ENCODE measurements at regions not wholly inside any gene's neighbourhood (a gene's known extent, or its start where the extent isn't known, plus 50 kb on each side); places are given as distances from the start of the nearest gene placed in this dataset.

DNA sequence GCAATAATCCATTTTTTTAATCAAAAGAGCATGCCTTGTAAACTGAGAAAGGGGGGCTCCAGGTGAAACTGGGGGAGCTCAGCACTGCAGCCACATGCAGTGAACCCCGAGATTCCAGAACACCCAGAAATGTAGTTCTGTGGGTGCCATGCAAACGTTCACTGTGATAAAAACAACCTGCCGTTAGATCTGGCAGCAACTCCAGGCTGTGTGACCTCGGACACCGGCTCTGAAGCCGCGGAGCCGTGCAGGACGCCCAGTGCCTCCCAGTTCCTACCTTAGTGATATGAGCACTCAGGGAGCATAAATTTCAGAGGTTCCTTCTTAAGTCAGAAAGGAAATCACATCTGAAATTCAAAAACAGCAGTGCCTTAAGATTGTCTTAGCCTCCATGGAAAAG is 85.4 kb upstream of the THBS2 start:
- no peak for DNase-seq

DNA sequence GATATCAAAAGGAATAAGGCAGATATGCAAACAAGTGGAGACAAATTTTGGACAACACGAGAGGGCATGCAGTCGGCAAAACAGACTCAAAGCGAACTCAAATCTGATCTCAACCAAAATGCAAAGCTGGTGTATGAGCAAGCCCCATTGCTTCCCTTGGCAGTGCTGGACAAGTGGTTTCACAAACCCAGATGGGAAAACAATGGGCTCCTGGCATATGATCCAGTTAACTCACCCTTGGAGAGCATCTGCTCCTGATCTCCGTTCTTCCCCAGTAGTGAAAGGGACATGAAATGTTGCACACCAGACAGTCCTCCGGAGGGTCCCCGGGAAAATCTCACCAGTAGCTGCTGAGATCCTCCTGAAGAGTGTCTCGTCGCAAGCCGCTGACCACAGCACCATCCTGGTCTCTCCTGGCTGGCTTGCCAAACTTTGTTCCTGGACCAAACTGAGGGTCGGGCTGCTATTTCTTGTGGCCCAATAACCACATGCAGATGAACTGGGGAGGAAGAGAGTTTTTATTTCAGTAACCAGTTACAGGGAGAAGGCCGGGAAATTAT is 84.3 kb upstream of the THBS2 start:
- no peak for DNase-seq

DNA sequence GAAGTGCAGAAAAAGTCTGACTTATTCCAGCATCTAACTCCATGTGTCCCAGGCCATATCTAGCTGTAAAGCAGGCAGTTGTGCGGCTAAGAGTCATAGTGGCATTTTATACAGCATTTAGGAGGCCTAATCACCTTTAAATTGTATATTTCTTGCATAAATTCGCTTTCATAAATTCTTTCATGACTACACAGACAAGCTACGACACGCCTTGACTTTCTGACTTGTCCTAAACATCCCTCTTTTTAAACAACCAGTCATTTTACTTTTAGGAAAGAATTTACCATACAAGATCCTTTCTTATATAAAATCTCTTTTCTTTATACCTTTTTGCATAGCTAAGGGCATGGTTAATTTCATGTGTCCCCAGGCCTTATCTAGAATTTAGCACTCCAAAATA is 81.7 kb upstream of the THBS2 start:
- no peak for DNase-seq

DNA sequence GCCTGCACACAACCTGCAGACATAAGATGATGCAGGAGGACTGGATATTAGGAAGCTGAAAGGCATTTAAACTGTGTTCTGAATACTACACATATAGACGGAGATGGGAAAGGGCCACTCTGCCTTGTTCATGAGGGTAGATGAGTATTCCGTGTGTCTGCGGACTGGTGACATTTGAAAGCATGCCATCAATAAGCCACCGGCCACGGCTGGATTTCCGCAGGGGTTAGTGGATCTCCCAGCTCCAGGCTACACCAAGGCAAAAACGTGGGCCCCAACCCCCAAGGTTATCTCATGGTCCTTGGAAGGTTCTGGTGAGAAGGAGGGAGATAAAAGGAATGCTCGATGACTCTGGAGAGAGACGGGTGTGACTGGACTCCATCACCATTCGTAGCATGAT is 78.6 kb upstream of the THBS2 start:
- no peak for DNase-seq

DNA sequence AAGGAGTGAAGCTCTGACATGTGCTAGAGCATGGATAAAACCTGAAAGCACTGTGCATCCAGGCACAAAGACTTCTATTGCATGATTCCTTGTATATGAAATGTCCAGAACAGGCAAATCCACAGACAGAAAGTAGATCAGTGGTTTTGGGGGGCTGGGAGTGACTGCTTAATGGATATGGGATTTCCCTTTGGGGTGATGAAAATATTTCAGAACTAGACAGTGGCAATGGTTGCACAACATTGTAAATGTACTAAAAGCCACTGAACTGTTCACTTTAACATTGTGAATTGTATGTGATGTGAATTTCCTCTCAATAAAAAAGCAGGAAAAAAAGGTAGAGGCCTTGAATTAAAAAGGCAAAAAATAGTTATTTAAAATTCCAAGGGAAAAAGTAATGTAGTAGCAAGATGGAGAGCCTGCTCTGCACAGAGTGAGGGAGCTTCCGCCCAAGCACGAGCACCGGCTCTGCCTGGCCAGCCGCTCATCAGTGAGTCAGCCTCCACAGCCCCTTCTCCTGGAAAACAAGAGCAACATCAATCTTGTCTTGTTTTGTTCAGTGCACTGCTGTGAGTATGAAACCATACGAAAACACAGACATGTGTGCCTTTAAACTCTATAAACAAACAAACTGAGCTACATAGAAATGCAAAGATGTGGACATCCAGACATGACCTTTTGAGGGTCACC is 74.6 kb upstream of the THBS2 start:
- no peak for DNase-seq

DNA sequence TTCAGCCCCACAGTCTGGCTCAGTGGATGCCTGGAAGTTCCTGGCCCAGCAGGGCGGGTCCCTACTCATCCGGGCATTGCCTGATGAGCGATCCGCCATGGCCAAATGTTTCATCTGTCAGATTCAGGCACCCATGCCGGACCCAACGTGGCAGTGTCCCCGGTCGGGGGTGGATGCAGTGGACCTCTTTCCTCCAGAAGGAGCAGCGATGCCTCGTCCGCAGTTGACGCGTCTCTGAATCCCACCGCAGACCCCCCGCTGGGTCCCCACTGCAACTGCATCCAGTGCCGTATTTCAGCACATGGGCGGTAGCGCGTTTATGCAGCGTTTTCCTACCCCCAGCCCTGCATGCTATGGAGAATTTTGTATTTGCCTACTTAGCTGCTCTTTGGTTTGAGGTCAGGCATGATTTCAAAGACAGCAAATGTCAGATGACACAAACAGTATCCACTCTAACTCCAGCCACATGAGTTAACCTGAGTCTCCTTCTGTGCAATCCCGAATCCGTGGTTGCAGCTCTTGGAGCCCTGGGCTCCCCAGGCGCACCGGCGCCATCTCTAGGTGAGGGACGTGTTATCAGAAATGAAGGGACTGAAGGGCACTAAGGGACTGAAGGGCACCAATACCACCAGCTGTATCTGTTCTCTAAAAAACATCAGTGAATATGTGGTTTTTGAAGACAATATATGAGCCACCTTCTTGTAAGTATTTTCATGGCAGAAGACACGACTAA is 72.6 kb upstream of the THBS2 start:
- peak in 1 of 2 experiments; percentile 2 for DNase-seq

DNA sequence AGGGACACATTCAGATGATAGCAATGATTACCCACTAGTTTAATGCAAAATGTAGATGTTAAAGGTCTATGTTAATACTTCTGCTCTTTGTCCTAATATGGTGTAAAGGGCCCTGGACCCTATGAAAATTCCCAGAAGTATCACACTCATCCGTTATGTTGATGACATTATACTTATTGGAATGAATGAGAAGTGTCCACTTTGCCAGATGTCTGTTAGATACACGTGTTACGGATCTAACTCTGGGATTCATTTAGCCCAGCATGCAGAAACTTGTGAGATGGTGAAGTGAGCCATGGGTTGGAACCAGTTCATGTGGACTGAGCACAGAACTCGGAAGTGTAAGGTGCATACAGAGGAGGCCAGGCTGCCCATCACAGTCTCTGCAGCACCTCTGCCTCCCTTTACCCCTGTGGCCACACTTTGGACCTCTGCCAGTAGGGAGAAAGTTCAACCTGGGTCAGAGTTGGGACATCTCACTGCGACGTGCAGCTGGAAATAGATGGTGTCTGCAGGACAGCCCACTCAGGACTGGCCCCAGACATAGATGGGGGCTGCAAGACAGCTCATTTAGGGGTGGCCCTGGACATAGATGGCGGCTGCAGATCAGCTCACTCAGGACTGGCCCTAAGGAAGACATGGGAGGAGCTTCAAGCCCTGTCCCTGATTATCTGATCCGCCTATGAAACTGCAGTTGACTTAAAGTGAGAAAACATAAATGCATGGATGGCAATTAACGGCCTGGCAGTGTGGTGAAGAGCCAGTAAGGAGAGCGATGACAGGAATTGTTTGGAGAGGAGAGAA is 71.2 kb upstream of the THBS2 start:
- DNase-seq = no peak

DNA sequence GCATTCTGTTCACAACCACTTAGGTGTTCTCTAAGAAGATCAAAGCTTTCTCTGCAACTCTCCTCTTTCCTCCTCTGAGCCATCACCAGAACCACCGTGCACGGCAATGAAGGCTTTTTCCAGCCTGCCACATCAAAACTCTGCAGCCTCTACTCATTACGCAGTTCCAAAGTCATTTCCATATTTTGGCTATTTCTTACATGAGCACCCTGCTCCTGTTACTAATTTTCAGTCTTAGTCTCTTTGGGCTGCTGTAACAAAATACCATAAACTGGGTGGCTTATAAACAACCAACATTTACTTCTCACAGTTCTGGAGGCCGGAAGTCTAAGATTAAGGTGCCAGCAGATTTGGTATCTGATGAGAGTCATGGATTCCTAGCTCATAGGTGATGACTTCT is 70.4 kb upstream of the THBS2 start:
- no peak for DNase-seq

DNA sequence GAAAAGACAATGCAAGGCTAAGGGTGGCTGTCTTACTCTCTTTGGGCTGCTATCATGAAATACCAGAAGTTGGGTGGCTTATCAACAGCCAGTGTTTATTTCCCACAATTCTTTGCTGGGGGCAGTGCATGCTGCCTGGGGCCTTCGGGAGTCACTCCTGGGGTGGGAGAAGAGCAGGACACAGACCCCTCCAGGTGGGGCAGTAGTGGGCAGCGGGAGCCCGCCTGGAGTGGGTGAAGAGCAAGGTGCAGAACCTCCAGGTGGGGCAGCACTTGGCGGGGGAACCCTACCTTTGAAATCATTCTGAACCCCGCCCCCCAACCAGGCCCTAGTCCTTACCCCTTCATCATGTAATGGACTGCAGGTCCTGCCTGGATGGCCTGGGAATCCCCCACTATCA is 69.6 kb upstream of the THBS2 start:
- DNase-seq = no peak

DNA sequence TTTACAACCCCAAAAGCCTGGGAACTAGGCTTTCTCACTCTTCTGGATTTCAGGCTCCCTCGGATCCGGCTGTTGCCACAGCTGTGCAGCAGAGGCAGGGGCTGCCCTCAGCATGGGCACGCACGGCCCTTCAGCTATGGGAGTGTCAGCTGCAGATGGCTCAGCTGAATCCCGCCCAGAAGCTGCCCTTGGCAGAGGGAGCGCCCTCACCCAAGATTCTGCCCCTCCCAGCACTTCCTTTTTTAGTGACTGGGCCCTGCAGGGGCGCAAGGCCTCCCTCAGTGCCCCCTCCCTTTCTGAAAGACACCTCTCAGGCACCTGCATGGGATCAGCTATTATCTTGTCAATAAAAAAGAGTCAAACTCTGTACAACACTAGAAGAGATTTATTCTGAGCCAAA is 67.9 kb upstream of the THBS2 start:
- no peak for DNase-seq

DNA sequence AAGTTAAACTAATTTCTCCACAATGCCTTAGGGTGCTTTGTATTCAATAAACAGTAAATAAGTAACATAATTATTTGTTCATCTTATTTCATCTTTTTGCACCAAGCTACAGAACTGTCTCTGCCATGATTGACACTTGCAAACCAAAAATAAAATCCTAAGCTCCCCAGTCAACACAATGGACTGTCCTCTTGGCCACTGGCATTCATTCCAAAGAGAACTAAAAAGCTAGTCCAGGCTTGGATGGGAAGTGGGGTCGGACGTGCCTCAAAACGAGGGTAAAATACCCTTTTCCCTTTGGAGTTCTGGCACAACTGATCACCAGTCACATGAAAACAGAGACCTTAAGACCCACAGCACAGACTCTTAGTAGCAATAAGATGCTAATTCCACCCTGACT is 66.4 kb upstream of the THBS2 start:
- no peak for DNase-seq

DNA sequence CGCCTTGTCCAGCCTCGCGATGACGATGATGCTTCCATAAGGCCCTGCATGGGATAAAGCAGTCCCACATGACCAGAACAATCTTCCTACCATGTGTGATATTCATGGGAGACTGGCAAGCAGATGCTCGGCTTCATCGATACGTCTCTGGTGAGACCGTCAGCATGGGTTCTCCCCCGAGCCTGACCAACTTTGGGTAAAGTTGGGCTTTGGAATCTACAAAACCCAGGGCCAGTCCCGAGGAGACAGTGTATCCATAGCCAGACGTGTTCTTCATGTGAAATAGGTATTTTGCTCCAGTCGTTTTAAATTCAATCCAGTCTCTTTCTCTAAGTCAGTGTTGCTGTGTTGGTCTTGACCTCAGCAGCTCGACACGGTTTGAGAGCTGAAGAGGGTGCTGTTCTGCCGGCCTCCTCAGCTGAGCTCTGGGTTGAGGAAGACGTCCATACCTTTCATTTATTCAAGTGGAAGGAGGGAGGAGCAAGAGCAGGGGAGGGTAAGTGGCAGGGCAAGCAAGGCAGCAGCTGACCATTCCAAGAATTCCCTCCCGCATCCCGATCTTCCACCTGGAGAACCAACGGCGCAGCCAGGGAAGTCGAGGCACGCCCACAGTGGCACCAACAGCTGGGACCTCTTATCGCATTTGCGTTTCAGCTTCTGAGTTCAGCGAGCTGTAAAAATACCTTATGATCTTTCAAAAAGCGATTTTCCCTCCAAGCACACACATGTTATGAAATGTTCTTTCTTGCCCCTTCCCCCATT is 64.0 kb upstream of the THBS2 start:
- DNase-seq = no peak

DNA sequence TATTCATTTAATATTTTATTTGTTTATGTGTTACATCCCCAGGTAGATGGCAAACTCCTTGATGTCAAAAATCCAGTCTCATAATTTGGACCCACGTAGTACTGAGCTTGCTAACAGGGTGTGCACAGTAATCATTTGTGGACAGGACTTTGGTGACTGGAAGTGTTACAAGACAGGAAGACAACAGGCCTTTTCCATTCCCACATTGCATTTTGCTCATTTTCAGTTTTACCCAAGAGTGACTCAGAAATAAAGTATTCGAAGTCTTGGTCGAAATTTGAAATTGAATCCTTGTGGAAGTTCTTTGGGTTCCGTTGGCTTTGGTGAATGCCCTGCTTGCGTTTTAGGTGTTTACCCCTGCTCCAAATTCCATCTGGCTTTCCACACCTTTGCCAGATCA is 63.0 kb upstream of the THBS2 start:
- no peak for DNase-seq

DNA sequence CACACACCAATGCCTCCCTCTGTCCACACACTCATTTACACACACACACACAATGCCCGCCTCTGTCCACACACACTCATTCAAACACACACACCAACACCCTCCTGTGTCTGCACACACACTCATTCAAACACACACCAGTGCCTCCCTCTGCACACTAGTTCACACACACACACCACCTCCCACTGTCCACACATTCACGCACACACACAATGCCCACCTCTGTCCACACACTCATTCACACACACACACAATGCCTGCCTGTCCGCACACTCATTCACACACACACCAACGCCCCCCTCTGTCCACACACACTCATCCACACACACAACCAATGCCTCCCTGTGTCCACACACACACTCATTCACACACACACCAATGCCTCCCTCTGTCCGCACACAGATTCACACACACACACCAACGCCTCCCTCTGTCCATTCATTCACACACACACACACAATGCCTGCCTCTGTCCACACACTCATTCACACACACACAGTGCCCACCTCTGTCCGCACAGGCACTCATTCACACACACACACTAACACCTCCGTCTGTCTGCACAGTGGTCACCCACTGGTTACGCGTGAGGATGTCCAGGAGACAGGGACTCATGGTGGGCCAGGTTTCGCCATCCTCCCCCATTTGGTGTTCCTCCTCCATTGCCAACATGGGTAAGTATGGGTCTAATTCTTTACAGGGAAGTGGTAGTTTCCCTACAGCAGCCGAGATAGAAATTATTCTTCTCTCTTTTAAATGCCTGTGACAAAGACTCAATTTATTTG is 62.4 kb upstream of the THBS2 start:
- no peak for DNase-seq

DNA sequence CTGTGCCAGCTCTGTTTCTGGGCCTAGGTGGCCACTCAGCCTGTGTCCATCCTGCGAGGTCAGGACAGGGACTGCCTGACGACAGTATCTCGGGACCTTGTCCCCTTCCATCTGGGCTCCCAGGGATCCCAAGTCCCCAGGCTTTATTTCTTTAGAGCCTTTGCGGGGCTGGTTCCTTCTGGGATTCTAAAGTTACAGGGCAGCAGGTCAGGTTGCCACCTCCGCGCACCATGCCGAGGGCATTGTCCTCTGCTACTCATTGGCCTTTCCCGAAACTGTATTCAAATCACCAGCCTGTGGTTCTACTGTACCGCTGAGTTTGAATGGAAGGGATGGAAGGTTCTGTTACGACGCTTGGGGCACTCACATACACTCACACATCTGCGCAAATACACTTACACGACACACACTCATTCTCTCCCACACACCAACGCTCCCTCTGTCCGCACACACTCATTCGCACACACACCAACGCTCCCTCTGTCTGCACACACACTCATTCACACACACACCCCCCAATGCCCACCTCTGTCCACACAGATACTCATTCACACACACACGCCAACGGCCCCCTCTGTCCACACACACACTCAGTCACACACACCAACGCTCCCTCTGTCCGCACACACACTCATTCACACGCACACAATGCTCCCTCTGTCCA is 59.8 kb upstream of the THBS2 start:
- DNase-seq = no peak

DNA sequence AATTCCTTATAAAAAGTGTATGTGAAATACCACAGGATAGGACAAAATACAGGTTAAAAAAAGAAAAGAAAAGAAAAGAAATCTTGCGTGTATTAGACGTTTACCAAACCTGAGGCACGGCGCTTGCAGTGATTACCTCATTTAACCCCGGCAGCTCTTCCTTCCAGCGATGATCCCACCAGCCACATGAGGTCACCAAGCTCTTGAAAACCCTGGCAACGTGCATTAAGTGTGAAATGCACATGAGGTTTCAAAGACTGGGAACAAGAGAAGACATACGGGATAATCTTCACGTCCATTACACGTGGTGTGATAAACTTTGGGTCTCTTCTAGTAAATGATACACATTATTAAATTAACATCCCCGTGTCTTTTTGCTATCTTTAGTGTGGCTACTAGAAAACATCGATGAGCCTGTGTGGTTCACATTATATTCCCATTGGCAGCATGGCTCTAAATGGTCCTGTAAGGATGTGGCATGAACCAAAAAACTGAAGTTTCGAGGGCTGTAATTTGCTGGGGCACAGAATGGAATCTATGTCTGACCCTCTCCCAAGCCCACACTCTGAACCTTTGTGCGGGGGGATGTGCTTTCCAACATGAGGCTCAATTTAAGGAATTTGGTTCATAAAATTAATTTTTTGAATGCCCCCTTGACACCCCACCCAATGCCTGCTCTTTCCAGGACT is 59.2 kb upstream of the THBS2 start:
- no peak for DNase-seq

DNA sequence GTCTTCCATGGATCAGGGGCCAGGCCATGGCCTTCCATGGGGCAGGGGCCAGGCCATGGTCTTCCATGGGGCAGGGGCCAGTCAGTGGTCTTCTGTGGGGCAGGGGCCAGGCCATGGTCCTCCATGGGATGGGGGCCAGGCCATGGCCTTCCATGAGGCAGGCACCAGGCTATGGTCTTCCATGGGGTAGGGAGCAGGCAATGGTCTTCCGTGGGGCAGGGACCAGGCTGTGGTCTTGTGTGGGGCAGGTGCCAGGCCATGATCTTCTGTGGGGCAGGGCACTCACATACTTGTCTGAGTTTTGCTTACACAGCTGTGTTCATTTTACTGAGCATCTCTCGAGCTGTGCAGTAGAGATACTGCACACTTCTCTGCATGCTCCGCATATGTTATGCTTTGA is 57.3 kb upstream of the THBS2 start:
- DNase-seq = no peak

All from NCI-H1930 (cell line).